ENCODE measurements at regions not wholly inside any gene's neighbourhood (a gene's known extent, or its start where the extent isn't known, plus 50 kb on each side); places are given as distances from the start of the nearest gene placed in this dataset.

DNA sequence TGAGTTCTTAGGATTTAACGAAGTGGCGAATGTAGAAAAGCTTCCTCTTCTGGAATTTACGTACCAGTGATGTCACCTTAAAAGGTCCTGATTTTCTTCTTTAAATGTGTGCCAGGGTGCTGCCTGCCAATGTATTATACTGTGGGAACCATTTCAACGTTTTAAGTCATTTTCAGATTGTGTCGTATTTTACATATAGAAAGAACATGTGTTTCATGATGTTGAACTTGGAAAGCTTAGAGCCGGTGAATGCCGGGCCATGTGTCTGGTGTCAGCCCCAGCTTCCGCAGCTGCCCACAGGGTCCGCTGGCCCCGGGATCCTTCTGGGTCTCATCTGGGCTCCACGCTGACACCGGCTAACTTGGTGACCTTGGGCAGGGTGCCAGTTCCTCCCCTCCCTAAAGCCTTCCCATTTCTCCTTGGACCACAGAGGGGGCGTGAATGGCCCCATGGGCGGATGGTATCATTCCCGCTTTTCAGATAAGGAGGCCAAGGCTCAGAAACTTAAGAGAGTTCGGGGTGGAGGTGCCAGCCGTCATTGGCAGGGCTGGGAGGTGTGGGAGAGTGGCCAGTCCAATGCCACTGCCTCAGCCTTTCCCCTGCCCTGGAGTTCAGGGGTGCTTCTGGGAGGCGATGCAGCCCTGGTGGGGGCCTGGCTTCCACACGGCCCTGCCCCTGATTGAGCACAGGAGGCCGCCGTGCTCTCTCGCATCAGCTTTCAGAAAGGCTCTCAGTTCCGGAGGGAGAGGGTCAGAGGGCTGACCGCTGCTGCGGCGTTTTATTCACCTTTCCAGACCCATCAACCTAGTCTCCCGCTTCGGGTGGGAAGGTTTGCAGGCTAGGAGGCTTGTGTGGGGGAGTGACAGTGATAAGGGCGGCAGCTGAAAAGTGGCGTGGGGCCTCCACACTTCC, 68.8 kb upstream of the CIBAR2 start:
- TF ChIP-seq, protein P1, sequence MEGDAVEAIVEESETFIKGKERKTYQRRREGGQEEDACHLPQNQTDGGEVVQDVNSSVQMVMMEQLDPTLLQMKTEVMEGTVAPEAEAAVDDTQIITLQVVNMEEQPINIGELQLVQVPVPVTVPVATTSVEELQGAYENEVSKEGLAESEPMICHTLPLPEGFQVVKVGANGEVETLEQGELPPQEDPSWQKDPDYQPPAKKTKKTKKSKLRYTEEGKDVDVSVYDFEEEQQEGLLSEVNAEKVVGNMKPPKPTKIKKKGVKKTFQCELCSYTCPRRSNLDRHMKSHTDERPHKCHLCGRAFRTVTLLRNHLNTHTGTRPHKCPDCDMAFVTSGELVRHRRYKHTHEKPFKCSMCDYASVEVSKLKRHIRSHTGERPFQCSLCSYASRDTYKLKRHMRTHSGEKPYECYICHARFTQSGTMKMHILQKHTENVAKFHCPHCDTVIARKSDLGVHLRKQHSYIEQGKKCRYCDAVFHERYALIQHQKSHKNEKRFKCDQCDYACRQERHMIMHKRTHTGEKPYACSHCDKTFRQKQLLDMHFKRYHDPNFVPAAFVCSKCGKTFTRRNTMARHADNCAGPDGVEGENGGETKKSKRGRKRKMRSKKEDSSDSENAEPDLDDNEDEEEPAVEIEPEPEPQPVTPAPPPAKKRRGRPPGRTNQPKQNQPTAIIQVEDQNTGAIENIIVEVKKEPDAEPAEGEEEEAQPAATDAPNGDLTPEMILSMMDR (IDR thresholded peaks at IDR 0.05; ENCODE audit: low read depth, low read length): no peak
- no peak for TF ChIP-seq EZH2phosphoT487 (IDR thresholded peaks at IDR 0.05; ENCODE audit: low read depth)
